ENCODE measurements at regions not wholly inside any gene's neighbourhood (a gene's known extent, or its start where the extent isn't known, plus 50 kb on each side); places are given as distances from the start of the nearest gene placed in this dataset.

DNA sequence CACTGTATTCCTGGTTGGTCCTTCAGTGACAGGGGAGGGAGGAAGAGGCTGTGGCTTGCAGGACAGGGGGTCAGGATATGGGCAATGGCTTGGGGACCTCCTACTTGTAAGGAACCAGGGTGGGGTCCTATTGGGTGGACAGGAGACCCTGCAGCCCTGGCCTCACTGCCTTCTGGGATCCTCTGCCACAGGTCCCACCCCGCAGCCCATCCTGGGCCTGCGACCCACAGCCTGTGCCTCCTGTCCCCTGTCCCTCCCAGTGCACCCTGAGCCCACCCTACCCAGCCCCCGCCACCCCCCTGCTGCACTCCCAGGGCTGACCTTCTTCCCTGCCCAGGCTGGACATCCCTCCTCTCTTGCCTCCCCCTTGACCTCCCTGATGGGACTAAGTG, 58.7 kb upstream of the MYL10 start:
- no peaks in the 10 kb centered on the region for H4K20me1 ChIP-seq (replicated peaks; ENCODE audit: control insufficient read depth, extremely low read depth, insufficient read depth, low read length)
- BruUV-seq (replicated peaks), result no TSS peak
- TF ChIP-seq POLR2A (IDR thresholded peaks at IDR 0.05; ENCODE audit: low read depth, low read length) (no peak), POLR2AphosphoS5 (IDR thresholded peaks at IDR 0.05; ENCODE audit: insufficient read depth, low read depth, low read length) (no peak)
- peaks cover 6% of the 10 kb centered on the region for H3K4me1 ChIP-seq (ENCODE audit: control insufficient read depth, extremely low read depth, insufficient read depth, low read length)
- FAIRE-seq (no peak), DNase-seq (ENCODE audit: low read depth, low spot score) (no peak)
- no peaks in the 10 kb centered on the region for H3K27me3 ChIP-seq (ENCODE audit: control insufficient read depth in 2 of 2, insufficient read depth in 2 of 2, low read length in 2 of 2)
- H3K4me3 ChIP-seq (replicated peaks in 1 of 3; ENCODE audit: insufficient read depth in 1 of 3, low read depth in 1 of 3, low read length in 3 of 3), result no peak overlapping the region
- no peaks in the 10 kb centered on the region for H3K9me1 ChIP-seq (replicated peaks; ENCODE audit: control insufficient read depth, extremely low read depth, insufficient read depth, low read length)
- no peak overlapping the region for H3K4me2 ChIP-seq (ENCODE audit: insufficient read depth, low read length)
- dilution Hi-C loops (cut with MboI; ENCODE audit: extremely low pct_ligation_motif_present, low sequenced_read_pairs), result no loop called here
- no peaks in the 10 kb centered on the region for H3K9me3 ChIP-seq (replicated peaks; ENCODE audit: control insufficient read depth, insufficient read depth, low read length)
- POLR2A ChIA-PET, result no interaction called here
- H3K79me2 ChIP-seq (ENCODE audit: control insufficient read depth, insufficient read depth, low read length), result no peaks in the 10 kb centered on the region
- no peak overlapping the region for H3K27ac ChIP-seq (ENCODE audit: insufficient read depth, low read depth, low read length)
- H3K36me3 ChIP-seq (ENCODE audit: control insufficient read depth in 2 of 2, extremely low read depth in 1 of 2, insufficient read depth in 2 of 2, low read length in 2 of 2), result no peaks in the 10 kb centered on the region
- intact Hi-C loops (cut with micrococcal nuclease), result loop anchor here (1.0 to 10.0 kb wide), 7 partner anchors 85 to 707 kb away; partner anchors contain the start of gene PRKRIP1
- no peak overlapping the region for H2AFZ ChIP-seq (ENCODE audit: low read depth, low read length)
- no peak overlapping the region for H3K9ac ChIP-seq (replicated peaks; ENCODE audit: extremely low read depth, insufficient read depth, low read length)
- CTCF ChIA-PET, result interaction anchor here (0.9 to 2.7 kb wide), 12 partner anchors 38 to 550 kb away, joined by 3 to 12 read pairs (median 4); partner anchors contain the start of gene COL26A1

DNA sequence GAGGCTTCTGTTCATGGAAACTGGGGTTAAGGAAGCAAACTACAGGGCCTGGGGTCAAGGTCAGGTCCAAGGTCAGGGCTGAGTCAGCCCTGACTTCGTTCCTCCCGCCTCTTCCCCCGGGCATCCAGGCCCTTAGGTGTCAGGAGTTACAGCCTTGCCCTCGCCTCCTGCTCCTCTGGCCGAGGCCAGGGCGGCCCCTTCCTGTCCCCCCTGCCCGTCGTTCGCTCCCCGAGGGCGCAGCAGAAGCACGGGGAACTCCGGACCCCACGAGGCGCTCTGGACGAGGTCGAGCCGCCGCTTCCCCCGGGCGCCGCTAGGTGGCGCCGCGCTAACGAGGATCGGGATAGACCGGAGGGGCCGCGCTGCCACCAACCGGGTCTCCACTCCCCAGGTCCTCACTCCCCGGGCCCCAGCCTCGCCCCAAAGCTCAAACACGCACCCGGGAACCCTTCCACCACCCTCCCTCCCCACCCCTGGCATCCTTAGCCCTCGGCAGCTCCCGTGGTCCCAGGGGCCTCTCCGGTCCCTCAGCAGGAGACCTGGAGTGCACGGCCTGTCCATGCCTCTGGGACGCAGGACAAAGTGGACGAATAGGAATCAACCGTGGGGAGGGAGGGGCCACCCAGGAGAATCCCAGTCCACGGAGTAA, 59.2 kb upstream of the MYL10 start:
- H3K27me3 ChIP-seq (ENCODE audit: control insufficient read depth in 2 of 2, insufficient read depth in 2 of 2, low read length in 2 of 2), result no peaks in the 10 kb centered on the region
- peak overlapping the region; percentile 47 for H3K4me2 ChIP-seq (ENCODE audit: insufficient read depth, low read length)
- TF ChIP-seq, protein P1, sequence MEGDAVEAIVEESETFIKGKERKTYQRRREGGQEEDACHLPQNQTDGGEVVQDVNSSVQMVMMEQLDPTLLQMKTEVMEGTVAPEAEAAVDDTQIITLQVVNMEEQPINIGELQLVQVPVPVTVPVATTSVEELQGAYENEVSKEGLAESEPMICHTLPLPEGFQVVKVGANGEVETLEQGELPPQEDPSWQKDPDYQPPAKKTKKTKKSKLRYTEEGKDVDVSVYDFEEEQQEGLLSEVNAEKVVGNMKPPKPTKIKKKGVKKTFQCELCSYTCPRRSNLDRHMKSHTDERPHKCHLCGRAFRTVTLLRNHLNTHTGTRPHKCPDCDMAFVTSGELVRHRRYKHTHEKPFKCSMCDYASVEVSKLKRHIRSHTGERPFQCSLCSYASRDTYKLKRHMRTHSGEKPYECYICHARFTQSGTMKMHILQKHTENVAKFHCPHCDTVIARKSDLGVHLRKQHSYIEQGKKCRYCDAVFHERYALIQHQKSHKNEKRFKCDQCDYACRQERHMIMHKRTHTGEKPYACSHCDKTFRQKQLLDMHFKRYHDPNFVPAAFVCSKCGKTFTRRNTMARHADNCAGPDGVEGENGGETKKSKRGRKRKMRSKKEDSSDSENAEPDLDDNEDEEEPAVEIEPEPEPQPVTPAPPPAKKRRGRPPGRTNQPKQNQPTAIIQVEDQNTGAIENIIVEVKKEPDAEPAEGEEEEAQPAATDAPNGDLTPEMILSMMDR (IDR thresholded peaks at IDR 0.05; ENCODE audit: extremely low read depth in 1 of 2, insufficient read depth in 1 of 2, low read depth in 1 of 2, low read length in 2 of 2), result peak; percentile 90 to 97
- TF ChIP-seq GATA2 (IDR thresholded peaks at IDR 0.05; ENCODE audit: insufficient read depth, insufficient read length, low read depth, low read length) (no peak), FOS (IDR thresholded peaks at IDR 0.05; ENCODE audit: borderline replicate concordance, insufficient read depth, low read length) (peak; percentile 28)
- CTCF ChIA-PET, result interaction anchor here (0.6 to 2.7 kb wide), 11 partner anchors 40 to 581 kb away, joined by 3 to 12 read pairs (median 4); partner anchors contain the start of gene COL26A1
- no peaks in the 10 kb centered on the region for H3K79me2 ChIP-seq (ENCODE audit: control insufficient read depth, insufficient read depth, low read length)
- no peaks in the 10 kb centered on the region for H3K36me3 ChIP-seq (ENCODE audit: control insufficient read depth in 2 of 2, extremely low read depth in 1 of 2, insufficient read depth in 2 of 2, low read length in 2 of 2)
- peak overlapping the region in 2 of 3 experiments; percentile 8 to 17 for H3K4me3 ChIP-seq (replicated peaks in 1 of 3; ENCODE audit: insufficient read depth in 1 of 3, low read depth in 1 of 3, low read length in 3 of 3)
- peak overlapping the region; percentile 79 for H2AFZ ChIP-seq (ENCODE audit: low read depth, low read length)
- DNase-seq (ENCODE audit: low read depth, low spot score), result peak; percentile 58
- peaks cover 6% of the 10 kb centered on the region for H3K4me1 ChIP-seq (ENCODE audit: control insufficient read depth, extremely low read depth, insufficient read depth, low read length)
- dilution Hi-C loops (cut with MboI; ENCODE audit: extremely low pct_ligation_motif_present, low sequenced_read_pairs) (no loop called here), intact Hi-C loops (cut with micrococcal nuclease) (loop anchor here (1.0 to 10.0 kb wide), 7 partner anchors 86 to 706 kb away; partner anchors contain the start of gene PRKRIP1)
- no peaks in the 10 kb centered on the region for H3K9me1 ChIP-seq (replicated peaks; ENCODE audit: control insufficient read depth, extremely low read depth, insufficient read depth, low read length)
- no peak overlapping the region for H3K9ac ChIP-seq (replicated peaks; ENCODE audit: extremely low read depth, insufficient read depth, low read length)
- BruUV-seq (replicated peaks), result no TSS peak
- H3K27ac ChIP-seq (ENCODE audit: insufficient read depth, low read depth, low read length), result no peak overlapping the region
- H4K20me1 ChIP-seq (replicated peaks; ENCODE audit: control insufficient read depth, extremely low read depth, insufficient read depth, low read length), result no peaks in the 10 kb centered on the region
- FAIRE-seq, result peak; percentile 87
- POLR2A ChIA-PET, result no interaction called here
- no peaks in the 10 kb centered on the region for H3K9me3 ChIP-seq (replicated peaks; ENCODE audit: control insufficient read depth, insufficient read depth, low read length)
